GM23338 (cell line): ENCODE measurements at regions not wholly inside any gene's neighbourhood (a gene's known extent, or its start where the extent isn't known, plus 50 kb on each side); places are given as distances from the start of the nearest gene placed in this dataset.

Experiments used
- ATAC-seq: fragments of 200-7000 bp; cut with Tn5 transposase; 3 replicates; pipeline ENCODE4 v1.9.1; 2020
- DNase-seq: peaks from one replicate; pipeline ENCODE4 v3.0.0-alpha.2; 2015; ENCODE audit warnings: low spot score
- H2AFZ ChIP-seq: fragments of 200-600 bp; sonication (generic); 2 replicates; pipeline ENCODE4 v1.8.0; 2016; ENCODE audit warnings: antibody characterized with exemption, mild to moderate bottlenecking, moderate library complexity
- H3F3A ChIP-seq: fragments of 200-600 bp; sonication (generic); replicated peaks from 2 replicates; pipeline ENCODE4 v1.8.0; 2017; ENCODE audit warnings: antibody characterized with exemption, mixed run types, low read depth
- H3K27ac ChIP-seq: fragments of 200-600 bp; sonication (generic); 2 replicates; pipeline ENCODE4 v1.6.1; 2016; ENCODE audit warnings: low read depth
- H3K27me3 ChIP-seq: fragments of 200-600 bp; sonication (generic); 2 replicates; pipeline ENCODE4 v1.8.0; 2016; ENCODE audit warnings: mild to moderate bottlenecking, mixed run types, moderate library complexity; ENCODE audit not compliant: insufficient read depth
- H3K36me3 ChIP-seq: fragments of 200-600 bp; sonication (generic); 2 replicates; pipeline ENCODE4 v1.8.0; 2016; ENCODE audit warnings: mild to moderate bottlenecking; ENCODE audit not compliant: insufficient read depth
- H3K4me1 ChIP-seq: fragments of 200-600 bp; sonication (generic); 2 replicates; pipeline ENCODE4 v1.8.0; 2016; ENCODE audit warnings: mild to moderate bottlenecking, moderate library complexity; ENCODE audit not compliant: insufficient read depth
- H3K4me2 ChIP-seq: fragments of 200-600 bp; sonication (generic); 2 replicates; pipeline ENCODE4 v1.7.1; 2017; ENCODE audit warnings: mixed run types
- H3K4me3 ChIP-seq: fragments of 200-600 bp; sonication (generic); 2 replicates; pipeline ENCODE4 v1.6.1; 2016; ENCODE audit warnings: mixed run types
- H3K79me2 ChIP-seq: fragments of 200-600 bp; sonication (generic); replicated peaks from 2 replicates; pipeline ENCODE4 v1.8.0; 2017; ENCODE audit warnings: mild to moderate bottlenecking; ENCODE audit not compliant: insufficient read depth
- H3K9me2 ChIP-seq: fragments of 200-600 bp; sonication (generic); 2 replicates; pipeline ENCODE4 v1.8.0; 2017; ENCODE audit not compliant: insufficient read depth
- H4K20me1 ChIP-seq: fragments of 200-600 bp; sonication (generic); replicated peaks from 2 replicates; pipeline ENCODE4 v1.8.0; 2017; ENCODE audit warnings: mild to moderate bottlenecking; ENCODE audit not compliant: insufficient read depth
- H3K27ac Mint-ChIP-seq: 2 replicates; pipeline ENCODE4 v1.8.0; 2020; ENCODE audit warnings: inconsistent platforms, mild to moderate bottlenecking, moderate library complexity, mixed read lengths
- H3K27me3 Mint-ChIP-seq: 3 replicates; pipeline ENCODE4 v1.8.0; 2022; ENCODE audit warnings: low read depth, mild to moderate bottlenecking, moderate library complexity, mixed read lengths, inconsistent platforms; ENCODE audit not compliant: insufficient read depth, poor library complexity
- H3K36me3 Mint-ChIP-seq: 3 replicates; pipeline ENCODE4 v1.8.0; 2021; ENCODE audit warnings: low read depth, mild to moderate bottlenecking, inconsistent platforms, moderate library complexity, mixed read lengths
- H3K4me1 Mint-ChIP-seq: 3 replicates; pipeline ENCODE4 v1.8.0; 2020; ENCODE audit warnings: mild to moderate bottlenecking, inconsistent platforms, mixed read lengths
- H3K4me3 Mint-ChIP-seq: 3 replicates; pipeline ENCODE4 v1.8.0; 2021; ENCODE audit warnings: moderate library complexity, mild to moderate bottlenecking, inconsistent platforms, mixed read lengths
- H3K9me3 Mint-ChIP-seq: 3 replicates; pipeline ENCODE4 v1.8.0; 2020; ENCODE audit warnings: moderate library complexity, mild to moderate bottlenecking, inconsistent platforms, mixed read lengths
- CREB1 ChIP-seq: fragments of 250-450 bp; sonication (Bioruptor Pico); IDR thresholded peaks from 2 replicates; pipeline ENCODE4 v1.5.0; 2020; ENCODE audit warnings: low read depth, mild to moderate bottlenecking, moderate library complexity
- EZH2 ChIP-seq: fragments of 200-600 bp; sonication (generic); IDR thresholded peaks from one replicate; pipeline ENCODE4 v1.8.0; 2017; ENCODE audit warnings: antibody characterized with exemption, mild to moderate bottlenecking, low read depth; ENCODE audit not compliant: unreplicated experiment
- EZH2phosphoT487 ChIP-seq: fragments of 200-600 bp; sonication (generic); IDR thresholded peaks from one replicate; pipeline ENCODE4 v1.8.1; 2018; ENCODE audit warnings: antibody characterized with exemption; ENCODE audit not compliant: unreplicated experiment
- STAT1 ChIP-seq: IDR thresholded peaks from one replicate; pipeline ENCODE4 v1.6.1; 2016; ENCODE audit warnings: antibody characterized with exemption; ENCODE audit not compliant: unreplicated experiment
- ZNF331 ChIP-seq: fragments of 250-450 bp; sonication (Bioruptor Pico); IDR thresholded peaks from 2 replicates; pipeline ENCODE4 v1.5.0; 2020; ENCODE audit warnings: low read depth, mild to moderate bottlenecking, moderate library complexity
- TF ChIP-seq, protein P1 (sequence below): IDR thresholded peaks from 2 replicates; pipeline ENCODE4 v1.6.1; 2016; ENCODE audit warnings: antibody characterized with exemption

DNA sequence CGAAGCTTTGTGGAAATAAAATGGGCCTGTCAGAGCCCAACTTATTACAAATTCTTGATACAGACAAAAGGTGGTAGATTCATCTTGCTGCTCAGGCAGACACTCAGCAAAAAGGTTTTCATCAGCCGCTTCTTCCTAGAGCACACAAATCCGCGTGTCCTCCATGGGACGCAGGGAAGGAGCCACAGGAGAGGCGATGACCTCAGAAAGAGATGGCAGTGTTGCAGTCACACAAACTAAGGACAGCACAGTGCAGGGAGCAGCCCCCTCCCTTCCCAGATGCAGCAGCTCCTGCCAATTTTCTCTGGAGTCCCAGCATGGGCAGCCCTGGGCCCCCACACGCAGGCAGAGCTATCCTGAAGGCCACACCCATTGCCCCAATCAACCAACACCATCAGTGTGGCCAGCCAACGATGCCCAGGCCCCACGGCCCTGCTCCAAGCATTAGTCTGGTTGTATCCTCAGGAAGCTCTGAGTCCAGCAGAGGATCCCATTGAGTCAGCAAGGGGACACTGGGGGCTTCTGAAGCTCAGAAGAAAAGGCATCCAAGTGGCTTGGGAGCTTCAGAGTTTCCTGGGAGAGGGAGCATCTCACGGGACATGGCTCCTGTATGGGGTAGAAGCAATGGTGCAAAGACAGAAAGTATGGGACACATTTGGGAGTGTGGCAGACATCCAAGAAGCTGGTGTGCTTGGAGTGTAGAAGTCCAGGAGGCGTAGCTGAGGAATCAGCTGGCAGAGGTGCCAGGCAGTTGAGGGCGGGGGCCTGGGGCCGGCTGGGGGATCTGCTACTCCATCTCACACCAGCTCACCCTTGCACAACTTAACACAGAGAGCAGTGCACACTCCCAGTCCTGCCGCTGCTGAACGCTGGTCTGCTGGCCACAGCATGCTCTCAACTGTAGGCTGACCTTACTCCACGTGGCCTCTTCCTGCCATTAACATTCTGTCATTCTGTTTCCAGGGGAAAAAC lies 142.1 kb upstream of the CST7 start:
- Histone ChIP-seq H2AFZ (no peak overlapping the region), H3K4me2 (no peak overlapping the region), H3K4me1 (no peaks in the 10 kb centered on the region), H3K27me3 (no peaks in the 10 kb centered on the region), H4K20me1 (no peaks in the 10 kb centered on the region), H3K9me2 (no peaks in the 10 kb centered on the region), H3K36me3 (no peaks in the 10 kb centered on the region), H3F3A (no peaks in the 10 kb centered on the region), H3K79me2 (no peaks in the 10 kb centered on the region), H3K27ac (no peak overlapping the region), H3K4me3 (no peak overlapping the region)
- ATAC-seq (no peak), DNase-seq (no peak)
- peaks cover 8% of the 10 kb centered on the region for H3K27me3 Mint-ChIP-seq
- H3K36me3 Mint-ChIP-seq = no peaks in the 10 kb centered on the region
- H3K4me3 Mint-ChIP-seq = no peak overlapping the region
- H3K9me3 Mint-ChIP-seq = no peaks in the 10 kb centered on the region; the same call in 2 of the 3 replicates
- no peak for TF ChIP-seq CREB1 (CRISPR knock-in tag)
- no peak overlapping the region for H3K27ac Mint-ChIP-seq
- no peaks in the 10 kb centered on the region for H3K4me1 Mint-ChIP-seq

DNA sequence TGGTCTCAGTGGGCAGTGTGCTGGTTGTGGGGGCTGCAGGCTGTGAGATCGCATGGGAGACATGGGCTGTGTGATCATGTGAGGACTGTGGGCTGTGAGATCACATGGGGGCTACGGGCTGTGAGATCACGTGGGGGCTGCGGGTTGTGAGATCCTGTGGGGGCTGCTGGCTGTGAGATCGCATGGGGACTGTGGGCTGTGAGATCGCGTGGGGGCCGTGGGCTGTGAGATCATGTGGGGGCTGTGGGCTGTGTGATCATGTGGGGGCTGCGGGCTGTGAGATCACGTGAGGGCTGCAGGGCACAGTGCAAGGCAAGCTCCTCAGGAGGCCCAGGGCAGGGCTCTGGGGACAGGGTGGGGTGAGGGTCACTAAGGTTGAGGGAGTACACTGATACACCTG lies 140.5 kb upstream of the CST7 start:
- no peak for ATAC-seq
- Mint-ChIP-seq H3K4me1 (no peaks in the 10 kb centered on the region), H3K4me3 (no peak overlapping the region), H3K36me3 (no peaks in the 10 kb centered on the region), H3K27me3 (peaks cover 14% of the 10 kb centered on the region), H3K9me3 (peaks cover 4% of the 10 kb centered on the region; the same call in 2 of the 3 replicates), H3K27ac (no peak overlapping the region)
- Histone ChIP-seq H4K20me1 (no peaks in the 10 kb centered on the region), H3K36me3 (no peaks in the 10 kb centered on the region), H3K9me2 (no peaks in the 10 kb centered on the region), H3K79me2 (no peaks in the 10 kb centered on the region), H3F3A (no peaks in the 10 kb centered on the region), H3K27ac (no peak overlapping the region), H3K4me2 (no peak overlapping the region), H3K4me1 (no peaks in the 10 kb centered on the region), H3K4me3 (no peak overlapping the region), H2AFZ (no peak overlapping the region), H3K27me3 (no peaks in the 10 kb centered on the region)
- no peak for DNase-seq
- TF ChIP-seq STAT1 = no peak
- TF ChIP-seq, protein P1, sequence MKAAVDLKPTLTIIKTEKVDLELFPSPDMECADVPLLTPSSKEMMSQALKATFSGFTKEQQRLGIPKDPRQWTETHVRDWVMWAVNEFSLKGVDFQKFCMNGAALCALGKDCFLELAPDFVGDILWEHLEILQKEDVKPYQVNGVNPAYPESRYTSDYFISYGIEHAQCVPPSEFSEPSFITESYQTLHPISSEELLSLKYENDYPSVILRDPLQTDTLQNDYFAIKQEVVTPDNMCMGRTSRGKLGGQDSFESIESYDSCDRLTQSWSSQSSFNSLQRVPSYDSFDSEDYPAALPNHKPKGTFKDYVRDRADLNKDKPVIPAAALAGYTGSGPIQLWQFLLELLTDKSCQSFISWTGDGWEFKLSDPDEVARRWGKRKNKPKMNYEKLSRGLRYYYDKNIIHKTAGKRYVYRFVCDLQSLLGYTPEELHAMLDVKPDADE = no peak
- no peak for TF ChIP-seq EZH2
- TF ChIP-seq ZNF331 (CRISPR knock-in tag) = no peak

DNA sequence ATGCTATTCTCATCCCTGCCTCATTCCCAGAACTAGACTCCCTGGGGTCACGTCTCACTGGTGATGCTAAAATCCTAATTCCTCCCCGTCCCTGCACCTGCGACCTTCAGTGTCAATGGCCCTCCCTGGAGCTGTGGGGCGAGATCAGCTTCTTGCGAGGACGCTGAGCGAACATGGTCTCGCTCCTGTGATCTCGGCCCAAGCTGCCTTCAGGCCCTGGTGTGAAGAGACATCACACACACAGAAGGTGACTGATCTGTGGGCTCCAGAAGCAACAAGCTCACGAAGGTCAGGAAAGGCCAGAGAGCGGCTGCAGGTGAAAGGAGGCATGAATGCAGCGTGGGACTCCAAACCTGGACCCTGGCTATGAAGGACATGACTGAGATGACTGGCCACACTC lies 139.5 kb upstream of the CST7 start:
- Histone ChIP-seq H3F3A (no peaks in the 10 kb centered on the region), H3K4me2 (no peak overlapping the region), H3K27me3 (no peaks in the 10 kb centered on the region), H3K27ac (no peak overlapping the region), H3K4me1 (no peaks in the 10 kb centered on the region), H4K20me1 (no peaks in the 10 kb centered on the region), H2AFZ (no peak overlapping the region), H3K36me3 (no peaks in the 10 kb centered on the region), H3K79me2 (no peaks in the 10 kb centered on the region), H3K9me2 (no peaks in the 10 kb centered on the region), H3K4me3 (no peak overlapping the region)
- ATAC-seq (no peak), DNase-seq (no peak)
- no peaks in the 10 kb centered on the region for H3K36me3 Mint-ChIP-seq
- no peak overlapping the region for H3K27ac Mint-ChIP-seq
- no peak overlapping the region for H3K4me3 Mint-ChIP-seq
- no peaks in the 10 kb centered on the region for H3K4me1 Mint-ChIP-seq
- H3K9me3 Mint-ChIP-seq = peaks cover 4% of the 10 kb centered on the region
- H3K27me3 Mint-ChIP-seq = peaks cover 17% of the 10 kb centered on the region
- TF ChIP-seq EZH2phosphoT487 (no peak), CREB1 (CRISPR knock-in tag) (no peak), EZH2 (no peak)
